Activated CD4-positive, alpha-beta T cell treated with anti-CD3 and anti-CD28 coated beads for 1 hour (primary cell): ENCODE measurements at regions not wholly inside any gene's neighbourhood (a gene's known extent, or its start where the extent isn't known, plus 50 kb on each side); places are given as distances from the start of the nearest gene placed in this dataset.
A peak's percentile ranks its signal among the peaks of the same experiment; 100 is the strongest.
"Not testable (repeated sequence)": the region's sequence is repeated elsewhere in the genome, so short reads cannot be mapped to it uniquely, and the experiment has no call there.

Source experiments
- DNase-seq: peaks from one replicate; pipeline ENCODE4 v3.0.0-alpha.2; 2020

- DNase-seq: not testable (repeated sequence)
These were observed 177.6 kb upstream of the PLGLB1 start for GRCh38 chr2:87199228-87199627.

GRCh38 chr2:87204569-87205147, 183.0 kb upstream of the PLGLB1 start:
- not testable (repeated sequence) for DNase-seq

- not testable (repeated sequence) for DNase-seq
These were observed 191.3 kb upstream of the PLGLB1 start for GRCh38 chr2:87212938-87213337.

- DNase-seq: not testable (repeated sequence)
These were observed 195.4 kb upstream of the PLGLB1 start for GRCh38 chr2:87217005-87217404.

- DNase-seq: peak; percentile 54
These were observed 196.2 kb upstream of the PLGLB1 start for GRCh38 chr2:87217741-87218410.

- not testable (repeated sequence) for DNase-seq
These were observed 199.0 kb upstream of the PLGLB1 start for GRCh38 chr2:87220651-87221050.

- not testable (repeated sequence) for DNase-seq
These were observed 200.5 kb upstream of the PLGLB1 start for GRCh38 chr2:87222131-87222530.

GRCh38 chr2:87223873-87224272, 202.2 kb upstream of the PLGLB1 start:
- DNase-seq: not testable (repeated sequence)

- DNase-seq: not testable (repeated sequence)
These were observed 207.5 kb upstream of the PLGLB1 start for GRCh38 chr2:87229091-87229689.

GRCh38 chr2:87229964-87230363, 208.3 kb upstream of the PLGLB1 start:
- DNase-seq: not testable (repeated sequence)

GRCh38 chr2:87235333-87235981, 213.8 kb upstream of the PLGLB1 start:
- DNase-seq: not testable (repeated sequence)

- DNase-seq: not testable (repeated sequence)
These were observed 216.1 kb upstream of the PLGLB1 start for GRCh38 chr2:87237570-87238336.

GRCh38 chr2:87239558-87240215, 218.0 kb upstream of the PLGLB1 start:
- DNase-seq: not testable (repeated sequence)

GRCh38 chr2:87246066-87246717, 224.5 kb upstream of the PLGLB1 start:
- not testable (repeated sequence) for DNase-seq

- not testable (repeated sequence) for DNase-seq
These were observed 230.4 kb upstream of the PLGLB1 start for GRCh38 chr2:87252046-87252445.

GRCh38 chr2:87254562-87254961, 232.9 kb upstream of the PLGLB1 start:
- not testable (repeated sequence) for DNase-seq

- not testable (repeated sequence) for DNase-seq
These were observed 233.8 kb upstream of the PLGLB1 start for GRCh38 chr2:87255410-87255809.

- not testable (repeated sequence) for DNase-seq
These were observed 237.2 kb upstream of the PLGLB1 start for GRCh38 chr2:87258887-87259286.

- not testable (repeated sequence) for DNase-seq
These were observed 240.6 kb upstream of the PLGLB1 start for GRCh38 chr2:87262184-87262702.

GRCh38 chr2:87263868-87264518, 242.3 kb upstream of the PLGLB1 start:
- not testable (repeated sequence) for DNase-seq

GRCh38 chr2:87275192-87275591, 253.5 kb upstream of the PLGLB1 start:
- not testable (repeated sequence) for DNase-seq
